ENCODE measurements at regions not wholly inside any gene's neighbourhood (a gene's known extent, or its start where the extent isn't known, plus 50 kb on each side); places are given as distances from the start of the nearest gene placed in this dataset.

DNA sequence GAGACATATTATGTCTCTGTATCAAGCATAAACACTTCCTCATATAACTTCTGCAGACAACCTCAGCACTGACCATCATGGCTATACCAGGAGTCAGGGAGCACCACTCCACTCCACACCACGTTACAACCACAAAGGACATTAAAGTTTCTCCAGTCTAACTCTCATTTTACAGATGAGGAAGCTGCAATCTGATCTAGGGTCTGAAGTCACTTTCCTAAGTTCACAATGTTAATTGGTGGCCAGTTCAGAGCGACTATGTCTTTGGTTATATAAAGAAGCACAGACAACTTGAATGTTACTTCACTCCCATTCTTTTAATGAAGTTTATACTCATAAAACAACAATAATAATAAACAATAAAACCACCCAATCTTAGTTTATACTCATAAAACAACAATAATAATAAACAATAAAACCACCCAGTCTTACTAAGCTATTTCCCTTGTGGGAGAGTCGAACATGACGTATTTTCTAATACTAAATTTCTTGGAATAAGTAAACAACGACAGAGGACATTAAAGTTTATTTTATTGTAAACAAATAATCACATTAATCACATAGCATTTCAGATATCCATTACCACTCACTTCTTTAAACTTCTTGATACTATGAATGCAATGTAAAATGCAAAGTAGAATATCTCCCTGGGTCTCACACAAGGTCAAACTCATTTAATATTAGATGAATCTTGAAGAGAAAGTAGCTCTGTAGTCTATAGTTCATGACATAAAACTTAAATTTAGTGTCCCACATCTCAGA lies 72.4 kb upstream of the SSTR1 start:
- TF ChIP-seq, protein P1, sequence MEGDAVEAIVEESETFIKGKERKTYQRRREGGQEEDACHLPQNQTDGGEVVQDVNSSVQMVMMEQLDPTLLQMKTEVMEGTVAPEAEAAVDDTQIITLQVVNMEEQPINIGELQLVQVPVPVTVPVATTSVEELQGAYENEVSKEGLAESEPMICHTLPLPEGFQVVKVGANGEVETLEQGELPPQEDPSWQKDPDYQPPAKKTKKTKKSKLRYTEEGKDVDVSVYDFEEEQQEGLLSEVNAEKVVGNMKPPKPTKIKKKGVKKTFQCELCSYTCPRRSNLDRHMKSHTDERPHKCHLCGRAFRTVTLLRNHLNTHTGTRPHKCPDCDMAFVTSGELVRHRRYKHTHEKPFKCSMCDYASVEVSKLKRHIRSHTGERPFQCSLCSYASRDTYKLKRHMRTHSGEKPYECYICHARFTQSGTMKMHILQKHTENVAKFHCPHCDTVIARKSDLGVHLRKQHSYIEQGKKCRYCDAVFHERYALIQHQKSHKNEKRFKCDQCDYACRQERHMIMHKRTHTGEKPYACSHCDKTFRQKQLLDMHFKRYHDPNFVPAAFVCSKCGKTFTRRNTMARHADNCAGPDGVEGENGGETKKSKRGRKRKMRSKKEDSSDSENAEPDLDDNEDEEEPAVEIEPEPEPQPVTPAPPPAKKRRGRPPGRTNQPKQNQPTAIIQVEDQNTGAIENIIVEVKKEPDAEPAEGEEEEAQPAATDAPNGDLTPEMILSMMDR (CRISPR knock-in tag; IDR thresholded peaks at IDR 0.05) = no peak
- no peak for TF ChIP-seq PCBP1 (IDR thresholded peaks at IDR 0.05; ENCODE audit: borderline replicate concordance, low read depth, low read length)
